ENCODE measurements at regions not wholly inside any gene's neighbourhood (a gene's known extent, or its start where the extent isn't known, plus 50 kb on each side); places are given as distances from the start of the nearest gene placed in this dataset.
"Not testable (repeated sequence)": the region's sequence is repeated elsewhere in the genome, so short reads cannot be mapped to it uniquely, and the experiment has no call there.

DNA sequence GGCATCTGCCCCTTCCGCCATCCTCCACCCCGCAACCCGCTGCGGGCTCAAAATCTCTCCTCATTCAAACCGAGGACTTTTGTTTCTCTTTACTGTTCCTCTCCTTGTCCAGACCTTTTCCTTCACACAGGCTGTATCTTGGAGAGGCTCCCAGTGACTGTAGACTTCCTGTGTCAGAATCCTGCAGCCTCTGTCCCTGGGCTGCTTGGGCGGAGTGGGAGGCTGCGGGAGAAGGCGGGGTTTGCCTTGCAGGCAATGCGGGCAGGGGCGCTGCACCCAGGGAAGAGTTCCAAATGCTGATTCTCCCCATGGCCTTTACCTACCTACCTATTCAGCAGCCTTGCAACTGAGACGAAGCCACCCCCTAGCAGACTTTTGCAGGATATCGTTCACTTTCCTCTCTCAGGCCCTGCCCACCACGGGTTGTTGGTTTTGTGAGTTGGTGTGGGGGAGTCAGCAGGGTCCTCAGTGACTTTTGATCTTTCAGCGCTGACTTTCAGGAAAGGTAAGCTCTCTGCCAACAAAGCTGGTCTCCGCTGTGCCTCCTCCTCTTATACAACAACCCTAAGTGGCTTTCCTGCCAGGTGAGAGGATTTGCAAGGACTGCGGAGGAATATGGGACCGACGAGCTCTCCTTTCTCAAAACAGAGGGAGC is 79.0 kb upstream of the KCNA1 start:
- TF ChIP-seq, protein P1, sequence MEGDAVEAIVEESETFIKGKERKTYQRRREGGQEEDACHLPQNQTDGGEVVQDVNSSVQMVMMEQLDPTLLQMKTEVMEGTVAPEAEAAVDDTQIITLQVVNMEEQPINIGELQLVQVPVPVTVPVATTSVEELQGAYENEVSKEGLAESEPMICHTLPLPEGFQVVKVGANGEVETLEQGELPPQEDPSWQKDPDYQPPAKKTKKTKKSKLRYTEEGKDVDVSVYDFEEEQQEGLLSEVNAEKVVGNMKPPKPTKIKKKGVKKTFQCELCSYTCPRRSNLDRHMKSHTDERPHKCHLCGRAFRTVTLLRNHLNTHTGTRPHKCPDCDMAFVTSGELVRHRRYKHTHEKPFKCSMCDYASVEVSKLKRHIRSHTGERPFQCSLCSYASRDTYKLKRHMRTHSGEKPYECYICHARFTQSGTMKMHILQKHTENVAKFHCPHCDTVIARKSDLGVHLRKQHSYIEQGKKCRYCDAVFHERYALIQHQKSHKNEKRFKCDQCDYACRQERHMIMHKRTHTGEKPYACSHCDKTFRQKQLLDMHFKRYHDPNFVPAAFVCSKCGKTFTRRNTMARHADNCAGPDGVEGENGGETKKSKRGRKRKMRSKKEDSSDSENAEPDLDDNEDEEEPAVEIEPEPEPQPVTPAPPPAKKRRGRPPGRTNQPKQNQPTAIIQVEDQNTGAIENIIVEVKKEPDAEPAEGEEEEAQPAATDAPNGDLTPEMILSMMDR (IDR thresholded peaks at IDR 0.05; ENCODE audit: unreplicated experiment): no peak
- H3K27me3 Mint-ChIP-seq (ENCODE audit: insufficient read depth, unreplicated experiment): peaks cover 25% of the 10 kb centered on the region
- intact Hi-C loops (cut with micrococcal nuclease): no loop called here
- no peak for DNase-seq (ENCODE audit: unreplicated experiment)
- BruUV-seq (replicated peaks): no TSS peak
- H3K27ac Mint-ChIP-seq (ENCODE audit: low read depth, unreplicated experiment): no peak overlapping the region
- no peaks in the 10 kb centered on the region for H3K9me3 Mint-ChIP-seq (ENCODE audit: unreplicated experiment)
- H3K4me3 Mint-ChIP-seq (ENCODE audit: unreplicated experiment): no peak overlapping the region
- H3K4me1 Mint-ChIP-seq (ENCODE audit: insufficient read depth, unreplicated experiment): no peaks in the 10 kb centered on the region
- H3K36me3 Mint-ChIP-seq (ENCODE audit: insufficient read depth, unreplicated experiment): no peaks in the 10 kb centered on the region
- POLR2A ChIA-PET: no interaction called here
- CTCF ChIA-PET: interaction anchor here (0.6 to 2.3 kb wide), 3 partner anchors 25 to 73 kb away, joined by 4 to 10 read pairs (median 8); no protein-coding TSS in a partner anchor

DNA sequence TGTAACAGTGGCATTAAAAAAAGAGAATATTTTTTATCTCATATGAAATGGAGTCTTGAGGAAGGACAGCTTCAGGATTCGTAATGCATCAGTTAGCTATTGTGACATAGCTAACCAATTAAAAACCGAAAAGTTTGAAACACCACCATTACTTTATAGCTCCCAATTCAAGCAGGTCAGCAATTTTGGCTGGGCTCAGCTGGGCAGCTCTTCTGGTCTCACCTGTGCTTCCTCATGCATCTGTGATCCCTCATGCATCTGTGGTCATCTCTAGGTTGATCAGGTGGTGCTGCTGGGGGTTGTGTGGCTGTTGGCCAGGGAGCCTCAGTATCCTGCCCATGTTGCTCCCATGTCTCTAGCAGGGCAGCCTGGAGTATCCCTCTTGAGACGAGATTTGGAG is 76.7 kb upstream of the KCNA1 start:
- TF ChIP-seq, protein P1 (IDR thresholded peaks at IDR 0.05; ENCODE audit: unreplicated experiment): no peak
- no peak for DNase-seq (ENCODE audit: unreplicated experiment)
- Mint-ChIP-seq H3K27ac (ENCODE audit: low read depth, unreplicated experiment) (no peak overlapping the region), H3K9me3 (ENCODE audit: unreplicated experiment) (no peaks in the 10 kb centered on the region), H3K4me1 (ENCODE audit: insufficient read depth, unreplicated experiment) (no peaks in the 10 kb centered on the region), H3K4me3 (ENCODE audit: unreplicated experiment) (no peak overlapping the region), H3K36me3 (ENCODE audit: insufficient read depth, unreplicated experiment) (no peaks in the 10 kb centered on the region), H3K27me3 (ENCODE audit: insufficient read depth, unreplicated experiment) (peaks cover 2% of the 10 kb centered on the region)
- no TSS peak for BruUV-seq (replicated peaks)
- POLR2A ChIA-PET: no interaction called here
- intact Hi-C loops (cut with micrococcal nuclease): no loop called here
- CTCF ChIA-PET: interaction anchor here (1.2 to 2.9 kb wide), 3 partner anchors 22 to 26 kb away, joined by 3 to 14 read pairs (median 7); no protein-coding TSS in a partner anchor

DNA sequence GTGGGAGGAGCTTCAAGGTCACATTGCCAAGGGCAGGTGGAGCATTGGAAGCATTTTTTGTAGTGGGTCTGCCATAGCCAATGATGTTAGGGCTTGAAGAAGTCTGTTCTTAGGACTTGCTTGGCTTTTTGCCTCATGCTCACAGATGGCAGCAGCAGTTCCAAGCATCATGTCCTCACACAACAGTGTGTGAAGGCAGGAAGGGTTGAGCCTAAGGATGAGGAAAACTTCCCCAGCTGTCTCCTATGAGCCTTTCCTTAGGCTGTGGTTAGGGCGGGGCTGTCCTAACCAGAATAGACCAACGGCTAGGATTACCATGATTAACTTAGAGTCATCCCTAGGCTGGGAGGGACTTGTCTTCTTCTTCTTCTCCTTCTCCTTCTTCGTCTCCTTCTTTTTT is 76.2 kb upstream of the KCNA1 start:
- no peaks in the 10 kb centered on the region for H3K27me3 Mint-ChIP-seq (ENCODE audit: insufficient read depth, unreplicated experiment)
- H3K4me3 Mint-ChIP-seq (ENCODE audit: unreplicated experiment): no peak overlapping the region
- DNase-seq (ENCODE audit: unreplicated experiment): no peak
- no TSS peak for BruUV-seq (replicated peaks)
- no peaks in the 10 kb centered on the region for H3K36me3 Mint-ChIP-seq (ENCODE audit: insufficient read depth, unreplicated experiment)
- H3K27ac Mint-ChIP-seq (ENCODE audit: low read depth, unreplicated experiment): no peak overlapping the region
- TF ChIP-seq, protein P1 (IDR thresholded peaks at IDR 0.05; ENCODE audit: unreplicated experiment): no peak
- H3K9me3 Mint-ChIP-seq (ENCODE audit: unreplicated experiment): no peaks in the 10 kb centered on the region
- H3K4me1 Mint-ChIP-seq (ENCODE audit: insufficient read depth, unreplicated experiment): no peaks in the 10 kb centered on the region
- POLR2A ChIA-PET: no interaction called here
- intact Hi-C loops (cut with micrococcal nuclease): no loop called here
- CTCF ChIA-PET: interaction anchor here (1.2 to 2.9 kb wide), 3 partner anchors 21 to 25 kb away, joined by 3 to 14 read pairs (median 7); no protein-coding TSS in a partner anchor

DNA sequence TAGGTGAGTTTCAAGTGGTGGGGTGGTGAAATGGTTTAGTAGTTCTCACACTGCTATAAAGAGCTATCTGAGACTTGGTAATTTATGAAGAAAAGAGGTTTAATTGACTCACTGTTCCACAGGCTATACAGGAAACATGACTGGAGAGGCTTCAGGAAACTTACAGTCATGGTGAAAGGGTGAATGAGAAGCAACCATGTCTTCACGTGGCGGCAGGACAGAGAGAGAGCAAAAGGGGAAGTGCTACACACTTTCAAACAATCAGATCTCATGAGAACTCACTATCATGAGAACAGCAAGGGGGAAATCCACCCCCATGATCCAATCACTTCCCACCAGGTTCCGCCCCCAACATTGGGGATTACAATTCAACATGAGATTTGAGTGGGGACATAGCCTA is 67.3 kb upstream of the KCNA1 start:
- CTCF ChIA-PET: interaction anchor here (1.1 to 1.4 kb wide), 2 partner anchors 8 to 13 kb away, joined by 4 to 7 read pairs; no protein-coding TSS in a partner anchor
- H3K4me3 Mint-ChIP-seq (ENCODE audit: unreplicated experiment); H3K27me3 Mint-ChIP-seq (ENCODE audit: insufficient read depth, unreplicated experiment); BruUV-seq (replicated peaks); intact Hi-C loops (cut with micrococcal nuclease); DNase-seq (ENCODE audit: unreplicated experiment); H3K9me3 Mint-ChIP-seq (ENCODE audit: unreplicated experiment); H3K27ac Mint-ChIP-seq (ENCODE audit: low read depth, unreplicated experiment); H3K36me3 Mint-ChIP-seq (ENCODE audit: insufficient read depth, unreplicated experiment); POLR2A ChIA-PET; H3K4me1 Mint-ChIP-seq (ENCODE audit: insufficient read depth, unreplicated experiment): not testable (repeated sequence)

Data from MCF 10A (cell line).